ENCODE measurements at regions not wholly inside any gene's neighbourhood (a gene's known extent, or its start where the extent isn't known, plus 50 kb on each side); places are given as distances from the start of the nearest gene placed in this dataset.

GRCh38 chr20:11555510-11555909 is 362.2 kb upstream of the BTBD3 start (continued):
- no peak for TF ChIP-seq ZNF532 (CRISPR knock-in tag; IDR thresholded peaks at IDR 0.05; ENCODE audit: borderline replicate concordance)
- TF ChIP-seq ZNF219 (CRISPR knock-in tag; IDR thresholded peaks at IDR 0.05; ENCODE audit: borderline replicate concordance) = no peak

- Mint-ChIP-seq H3K27me3 (ENCODE audit: low read depth) (no peaks in the 10 kb centered on the region), H3K9me3 (no peaks in the 10 kb centered on the region), H3K27ac (no peak overlapping the region), H3K36me3 (no peaks in the 10 kb centered on the region), H3K4me3 (no peak overlapping the region), H3K4me1 (no peaks in the 10 kb centered on the region)
- CTCF ChIA-PET = no interaction called here
- no peak for ATAC-seq
- no peak for DNase-seq (ENCODE audit: low spot score)
- POLR2A ChIA-PET = no interaction called here
- no peak for TF ChIP-seq ZNF512 (CRISPR knock-in tag; IDR thresholded peaks at IDR 0.05; ENCODE audit: borderline replicate concordance)
- no peak for TF ChIP-seq PRDM15 (CRISPR knock-in tag; IDR thresholded peaks at IDR 0.05)
- TF ChIP-seq ZBTB43 (CRISPR knock-in tag; IDR thresholded peaks at IDR 0.05) = no peak
- TF ChIP-seq ZNF671 (CRISPR knock-in tag; IDR thresholded peaks at IDR 0.05) = no peak
- TF ChIP-seq TP53 (CRISPR knock-in tag; IDR thresholded peaks at IDR 0.05) = no peak
- no peak for TF ChIP-seq MLX (CRISPR knock-in tag; IDR thresholded peaks at IDR 0.05)
- no peak for TF ChIP-seq ATF6 (CRISPR knock-in tag; IDR thresholded peaks at IDR 0.05)
- no peak for TF ChIP-seq OVOL2 (CRISPR knock-in tag; IDR thresholded peaks at IDR 0.05; ENCODE audit: borderline replicate concordance)
- no peak for TF ChIP-seq ERG (CRISPR knock-in tag; IDR thresholded peaks at IDR 0.05)
- TF ChIP-seq ZNF219 (CRISPR knock-in tag; IDR thresholded peaks at IDR 0.05; ENCODE audit: borderline replicate concordance) = no peak
- TF ChIP-seq FOXP4 (CRISPR knock-in tag; IDR thresholded peaks at IDR 0.05) = no peak
- TF ChIP-seq ZNF263 (CRISPR knock-in tag; IDR thresholded peaks at IDR 0.05; ENCODE audit: low read depth) = no peak
- TF ChIP-seq AFF4 (CRISPR knock-in tag; IDR thresholded peaks at IDR 0.05; ENCODE audit: borderline replicate concordance) = no peak
Observed at GRCh38 chr20:11556410-11556809, 361.3 kb upstream of the BTBD3 start.
